Mucosa of gallbladder (tissue), 1 donor: ENCODE measurements at regions not wholly inside any gene's neighbourhood (a gene's known extent, or its start where the extent isn't known, plus 50 kb on each side); places are given as distances from the start of the nearest gene placed in this dataset.
"Not testable (repeated sequence)": the region's sequence is repeated elsewhere in the genome, so short reads cannot be mapped to it uniquely, and the experiment has no call there.

Experiments
- DNase-seq: peaks from one replicate; pipeline ENCODE4 v3.0.0-alpha.2; 2020; ENCODE audit warnings: low spot score
- donor health status: DM: no; HTN: no; CAD: no.

- DNase-seq: no peak
These were observed 273.9 kb downstream of the IGSF11 start for GRCh38 chr3:118760585-118761290.

GRCh38 chr3:118761291-118761606, 273.4 kb downstream of the IGSF11 start:
- no peak for DNase-seq

GRCh38 chr3:118765636-118766305, 268.9 kb downstream of the IGSF11 start:
- DNase-seq: no peak

- no peak for DNase-seq
These were observed 268.4 kb downstream of the IGSF11 start for GRCh38 chr3:118766306-118766669.

GRCh38 chr3:118772036-118772435, 262.6 kb downstream of the IGSF11 start:
- no peak for DNase-seq

GRCh38 chr3:118772547-118773011, 262.1 kb downstream of the IGSF11 start:
- DNase-seq: no peak

GRCh38 chr3:118775021-118775420, 259.6 kb downstream of the IGSF11 start:
- no peak for DNase-seq

- no peak for DNase-seq
These were observed 256.4 kb downstream of the IGSF11 start for GRCh38 chr3:118778201-118778600.

- no peak for DNase-seq
These were observed 253.4 kb downstream of the IGSF11 start for GRCh38 chr3:118781232-118781631.

GRCh38 chr3:118781839-118782238, 252.8 kb downstream of the IGSF11 start:
- DNase-seq: no peak

- no peak for DNase-seq
These were observed 251.9 kb downstream of the IGSF11 start for GRCh38 chr3:118782755-118783202.

- no peak for DNase-seq
These were observed 249.2 kb downstream of the IGSF11 start for GRCh38 chr3:118785415-118785814.

- no peak for DNase-seq
These were observed 243.4 kb downstream of the IGSF11 start for GRCh38 chr3:118791246-118791645.

- no peak for DNase-seq
These were observed 242.5 kb downstream of the IGSF11 start for GRCh38 chr3:118792191-118792590.

GRCh38 chr3:118793176-118793575, 241.5 kb downstream of the IGSF11 start:
- DNase-seq: no peak

- no peak for DNase-seq
These were observed 235.3 kb downstream of the IGSF11 start for GRCh38 chr3:118799303-118799702.

GRCh38 chr3:118801899-118802298, 232.7 kb downstream of the IGSF11 start:
- DNase-seq: no peak

- no peak for DNase-seq
These were observed 232.1 kb downstream of the IGSF11 start for GRCh38 chr3:118802325-118803095.

GRCh38 chr3:118803096-118803476, 231.6 kb downstream of the IGSF11 start:
- no peak for DNase-seq

GRCh38 chr3:118805007-118805406, 229.6 kb downstream of the IGSF11 start:
- no peak for DNase-seq

- no peak for DNase-seq
These were observed 228.2 kb downstream of the IGSF11 start for GRCh38 chr3:118806423-118806822.

- DNase-seq: not testable (repeated sequence)
These were observed 227.3 kb downstream of the IGSF11 start for GRCh38 chr3:118807349-118807748.

- no peak for DNase-seq
These were observed 225.9 kb downstream of the IGSF11 start for GRCh38 chr3:118808723-118809122.
